GM23338 (cell line): ENCODE measurements at regions not wholly inside any gene's neighbourhood (a gene's known extent, or its start where the extent isn't known, plus 50 kb on each side); places are given as distances from the start of the nearest gene placed in this dataset.

ENCODE experiments used
- ATAC-seq: fragments of 200-7000 bp; cut with Tn5 transposase; 3 replicates; pipeline ENCODE4 v1.9.1; 2020
- DNase-seq: peaks from one replicate; pipeline ENCODE4 v3.0.0-alpha.2; 2015; ENCODE audit warnings: low spot score
- H2AFZ ChIP-seq: fragments of 200-600 bp; sonication (generic); 2 replicates; pipeline ENCODE4 v1.8.0; 2016; ENCODE audit warnings: antibody characterized with exemption, mild to moderate bottlenecking, moderate library complexity
- H3F3A ChIP-seq: fragments of 200-600 bp; sonication (generic); replicated peaks from 2 replicates; pipeline ENCODE4 v1.8.0; 2017; ENCODE audit warnings: antibody characterized with exemption, mixed run types, low read depth
- H3K27ac ChIP-seq: fragments of 200-600 bp; sonication (generic); 2 replicates; pipeline ENCODE4 v1.6.1; 2016; ENCODE audit warnings: low read depth
- H3K27me3 ChIP-seq: fragments of 200-600 bp; sonication (generic); 2 replicates; pipeline ENCODE4 v1.8.0; 2016; ENCODE audit warnings: mild to moderate bottlenecking, mixed run types, moderate library complexity; ENCODE audit not compliant: insufficient read depth
- H3K36me3 ChIP-seq: fragments of 200-600 bp; sonication (generic); 2 replicates; pipeline ENCODE4 v1.8.0; 2016; ENCODE audit warnings: mild to moderate bottlenecking; ENCODE audit not compliant: insufficient read depth
- H3K4me1 ChIP-seq: fragments of 200-600 bp; sonication (generic); 2 replicates; pipeline ENCODE4 v1.8.0; 2016; ENCODE audit warnings: mild to moderate bottlenecking, moderate library complexity; ENCODE audit not compliant: insufficient read depth
- H3K4me2 ChIP-seq: fragments of 200-600 bp; sonication (generic); 2 replicates; pipeline ENCODE4 v1.7.1; 2017; ENCODE audit warnings: mixed run types
- H3K4me3 ChIP-seq: fragments of 200-600 bp; sonication (generic); 2 replicates; pipeline ENCODE4 v1.6.1; 2016; ENCODE audit warnings: mixed run types
- H3K79me2 ChIP-seq: fragments of 200-600 bp; sonication (generic); replicated peaks from 2 replicates; pipeline ENCODE4 v1.8.0; 2017; ENCODE audit warnings: mild to moderate bottlenecking; ENCODE audit not compliant: insufficient read depth
- H3K9me2 ChIP-seq: fragments of 200-600 bp; sonication (generic); 2 replicates; pipeline ENCODE4 v1.8.0; 2017; ENCODE audit not compliant: insufficient read depth
- H4K20me1 ChIP-seq: fragments of 200-600 bp; sonication (generic); replicated peaks from 2 replicates; pipeline ENCODE4 v1.8.0; 2017; ENCODE audit warnings: mild to moderate bottlenecking; ENCODE audit not compliant: insufficient read depth
- H3K27ac Mint-ChIP-seq: 2 replicates; pipeline ENCODE4 v1.8.0; 2020; ENCODE audit warnings: inconsistent platforms, mild to moderate bottlenecking, moderate library complexity, mixed read lengths
- H3K27me3 Mint-ChIP-seq: 3 replicates; pipeline ENCODE4 v1.8.0; 2022; ENCODE audit warnings: low read depth, mild to moderate bottlenecking, moderate library complexity, mixed read lengths, inconsistent platforms; ENCODE audit not compliant: insufficient read depth, poor library complexity
- H3K36me3 Mint-ChIP-seq: 3 replicates; pipeline ENCODE4 v1.8.0; 2021; ENCODE audit warnings: low read depth, mild to moderate bottlenecking, inconsistent platforms, moderate library complexity, mixed read lengths
- H3K4me1 Mint-ChIP-seq: 3 replicates; pipeline ENCODE4 v1.8.0; 2020; ENCODE audit warnings: mild to moderate bottlenecking, inconsistent platforms, mixed read lengths
- H3K4me3 Mint-ChIP-seq: 3 replicates; pipeline ENCODE4 v1.8.0; 2021; ENCODE audit warnings: moderate library complexity, mild to moderate bottlenecking, inconsistent platforms, mixed read lengths
- H3K9me3 Mint-ChIP-seq: 3 replicates; pipeline ENCODE4 v1.8.0; 2020; ENCODE audit warnings: moderate library complexity, mild to moderate bottlenecking, inconsistent platforms, mixed read lengths
- CREB1 ChIP-seq: fragments of 250-450 bp; sonication (Bioruptor Pico); IDR thresholded peaks from 2 replicates; pipeline ENCODE4 v1.5.0; 2020; ENCODE audit warnings: low read depth, mild to moderate bottlenecking, moderate library complexity
- EZH2 ChIP-seq: fragments of 200-600 bp; sonication (generic); IDR thresholded peaks from one replicate; pipeline ENCODE4 v1.8.0; 2017; ENCODE audit warnings: antibody characterized with exemption, mild to moderate bottlenecking, low read depth; ENCODE audit not compliant: unreplicated experiment
- EZH2phosphoT487 ChIP-seq: fragments of 200-600 bp; sonication (generic); IDR thresholded peaks from one replicate; pipeline ENCODE4 v1.8.1; 2018; ENCODE audit warnings: antibody characterized with exemption; ENCODE audit not compliant: unreplicated experiment
- JUNB ChIP-seq: IDR thresholded peaks from one replicate; pipeline ENCODE4 v1.6.1; 2016; ENCODE audit warnings: antibody characterized with exemption; ENCODE audit not compliant: unreplicated experiment
- NANOG ChIP-seq: IDR thresholded peaks from 2 replicates; pipeline ENCODE4 v1.6.1; 2016; ENCODE audit warnings: antibody characterized with exemption, borderline replicate concordance
- ZNF331 ChIP-seq: fragments of 250-450 bp; sonication (Bioruptor Pico); IDR thresholded peaks from 2 replicates; pipeline ENCODE4 v1.5.0; 2020; ENCODE audit warnings: low read depth, mild to moderate bottlenecking, moderate library complexity
- TF ChIP-seq, protein P1 (sequence below): fragments of 250-450 bp; sonication (Bioruptor Pico); IDR thresholded peaks from 2 replicates; pipeline ENCODE4 v1.5.0; 2020; ENCODE audit warnings: mild to moderate bottlenecking, moderate library complexity
- TF ChIP-seq, protein P2 (sequence below): IDR thresholded peaks from 2 replicates; pipeline ENCODE4 v1.6.1; 2016; ENCODE audit warnings: antibody characterized with exemption
- TF ChIP-seq, protein P3 (sequence below): IDR thresholded peaks from one replicate; pipeline ENCODE4 v1.6.1; 2018; ENCODE audit warnings: antibody characterized with exemption; ENCODE audit not compliant: unreplicated experiment

DNA sequence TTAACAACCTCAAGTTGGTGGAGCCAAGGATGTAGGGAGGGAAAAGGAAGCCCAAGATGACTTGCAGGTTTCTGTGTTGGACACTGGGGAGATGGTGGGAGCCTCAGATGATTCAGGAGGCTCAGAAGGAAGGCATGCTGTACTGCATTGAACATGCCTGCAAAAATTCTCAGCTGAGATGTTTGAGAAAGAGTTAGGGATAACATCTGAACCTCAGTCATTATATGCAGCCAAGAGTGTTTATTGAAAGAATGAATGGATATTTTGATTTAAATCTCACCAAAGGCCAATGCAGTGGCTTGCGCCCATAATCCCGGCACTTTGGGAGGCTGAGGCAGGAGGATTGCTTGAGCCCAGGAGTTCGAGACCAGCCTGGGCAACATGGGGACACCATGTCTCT is 243.0 kb downstream of the MYCN start (continued):
- TF ChIP-seq, protein P1, sequence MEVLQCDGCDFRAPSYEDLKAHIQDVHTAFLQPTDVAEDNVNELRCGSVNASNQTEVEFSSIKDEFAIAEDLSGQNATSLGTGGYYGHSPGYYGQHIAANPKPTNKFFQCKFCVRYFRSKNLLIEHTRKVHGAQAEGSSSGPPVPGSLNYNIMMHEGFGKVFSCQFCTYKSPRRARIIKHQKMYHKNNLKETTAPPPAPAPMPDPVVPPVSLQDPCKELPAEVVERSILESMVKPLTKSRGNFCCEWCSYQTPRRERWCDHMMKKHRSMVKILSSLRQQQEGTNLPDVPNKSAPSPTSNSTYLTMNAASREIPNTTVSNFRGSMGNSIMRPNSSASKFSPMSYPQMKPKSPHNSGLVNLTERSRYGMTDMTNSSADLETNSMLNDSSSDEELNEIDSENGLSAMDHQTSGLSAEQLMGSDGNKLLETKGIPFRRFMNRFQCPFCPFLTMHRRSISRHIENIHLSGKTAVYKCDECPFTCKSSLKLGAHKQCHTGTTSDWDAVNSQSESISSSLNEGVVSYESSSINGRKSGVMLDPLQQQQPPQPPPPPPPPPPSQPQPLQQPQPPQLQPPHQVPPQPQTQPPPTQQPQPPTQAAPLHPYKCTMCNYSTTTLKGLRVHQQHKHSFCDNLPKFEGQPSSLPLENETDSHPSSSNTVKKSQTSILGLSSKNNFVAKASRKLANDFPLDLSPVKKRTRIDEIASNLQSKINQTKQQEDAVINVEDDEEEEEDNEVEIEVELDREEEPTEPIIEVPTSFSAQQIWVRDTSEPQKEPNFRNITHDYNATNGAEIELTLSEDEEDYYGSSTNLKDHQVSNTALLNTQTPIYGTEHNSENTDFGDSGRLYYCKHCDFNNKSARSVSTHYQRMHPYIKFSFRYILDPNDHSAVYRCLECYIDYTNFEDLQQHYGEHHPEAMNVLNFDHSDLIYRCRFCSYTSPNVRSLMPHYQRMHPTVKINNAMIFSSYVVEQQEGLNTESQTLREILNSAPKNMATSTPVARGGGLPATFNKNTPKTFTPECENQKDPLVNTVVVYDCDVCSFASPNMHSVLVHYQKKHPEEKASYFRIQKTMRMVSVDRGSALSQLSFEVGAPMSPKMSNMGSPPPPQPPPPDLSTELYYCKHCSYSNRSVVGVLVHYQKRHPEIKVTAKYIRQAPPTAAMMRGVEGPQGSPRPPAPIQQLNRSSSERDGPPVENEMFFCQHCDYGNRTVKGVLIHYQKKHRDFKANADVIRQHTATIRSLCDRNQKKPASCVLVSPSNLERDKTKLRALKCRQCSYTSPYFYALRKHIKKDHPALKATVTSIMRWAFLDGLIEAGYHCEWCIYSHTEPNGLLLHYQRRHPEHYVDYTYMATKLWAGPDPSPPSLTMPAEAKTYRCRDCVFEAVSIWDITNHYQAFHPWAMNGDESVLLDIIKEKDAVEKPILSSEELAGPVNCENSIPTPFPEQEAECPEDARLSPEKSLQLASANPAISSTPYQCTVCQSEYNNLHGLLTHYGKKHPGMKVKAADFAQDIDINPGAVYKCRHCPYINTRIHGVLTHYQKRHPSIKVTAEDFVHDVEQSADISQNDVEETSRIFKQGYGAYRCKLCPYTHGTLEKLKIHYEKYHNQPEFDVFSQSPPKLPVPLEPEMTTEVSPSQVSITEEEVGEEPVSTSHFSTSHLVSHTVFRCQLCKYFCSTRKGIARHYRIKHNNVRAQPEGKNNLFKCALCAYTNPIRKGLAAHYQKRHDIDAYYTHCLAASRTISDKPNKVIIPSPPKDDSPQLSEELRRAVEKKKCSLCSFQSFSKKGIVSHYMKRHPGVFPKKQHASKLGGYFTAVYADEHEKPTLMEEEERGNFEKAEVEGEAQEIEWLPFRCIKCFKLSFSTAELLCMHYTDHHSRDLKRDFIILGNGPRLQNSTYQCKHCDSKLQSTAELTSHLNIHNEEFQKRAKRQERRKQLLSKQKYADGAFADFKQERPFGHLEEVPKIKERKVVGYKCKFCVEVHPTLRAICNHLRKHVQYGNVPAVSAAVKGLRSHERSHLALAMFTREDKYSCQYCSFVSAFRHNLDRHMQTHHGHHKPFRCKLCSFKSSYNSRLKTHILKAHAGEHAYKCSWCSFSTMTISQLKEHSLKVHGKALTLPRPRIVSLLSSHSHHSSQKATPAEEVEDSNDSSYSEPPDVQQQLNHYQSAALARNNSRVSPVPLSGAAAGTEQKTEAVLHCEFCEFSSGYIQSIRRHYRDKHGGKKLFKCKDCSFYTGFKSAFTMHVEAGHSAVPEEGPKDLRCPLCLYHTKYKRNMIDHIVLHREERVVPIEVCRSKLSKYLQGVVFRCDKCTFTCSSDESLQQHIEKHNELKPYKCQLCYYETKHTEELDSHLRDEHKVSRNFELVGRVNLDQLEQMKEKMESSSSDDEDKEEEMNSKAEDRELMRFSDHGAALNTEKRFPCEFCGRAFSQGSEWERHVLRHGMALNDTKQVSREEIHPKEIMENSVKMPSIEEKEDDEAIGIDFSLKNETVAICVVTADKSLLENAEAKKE (CRISPR knock-in tag), result no peak
- TF ChIP-seq EZH2, result no peak
- no peak for TF ChIP-seq JUNB
- TF ChIP-seq ZNF331, result no peak
- no peak for TF ChIP-seq NANOG
- TF ChIP-seq, protein P2, sequence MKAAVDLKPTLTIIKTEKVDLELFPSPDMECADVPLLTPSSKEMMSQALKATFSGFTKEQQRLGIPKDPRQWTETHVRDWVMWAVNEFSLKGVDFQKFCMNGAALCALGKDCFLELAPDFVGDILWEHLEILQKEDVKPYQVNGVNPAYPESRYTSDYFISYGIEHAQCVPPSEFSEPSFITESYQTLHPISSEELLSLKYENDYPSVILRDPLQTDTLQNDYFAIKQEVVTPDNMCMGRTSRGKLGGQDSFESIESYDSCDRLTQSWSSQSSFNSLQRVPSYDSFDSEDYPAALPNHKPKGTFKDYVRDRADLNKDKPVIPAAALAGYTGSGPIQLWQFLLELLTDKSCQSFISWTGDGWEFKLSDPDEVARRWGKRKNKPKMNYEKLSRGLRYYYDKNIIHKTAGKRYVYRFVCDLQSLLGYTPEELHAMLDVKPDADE, result no peak
- no peak for TF ChIP-seq CREB1 (CRISPR knock-in tag)
- TF ChIP-seq EZH2phosphoT487, result no peak

DNA sequence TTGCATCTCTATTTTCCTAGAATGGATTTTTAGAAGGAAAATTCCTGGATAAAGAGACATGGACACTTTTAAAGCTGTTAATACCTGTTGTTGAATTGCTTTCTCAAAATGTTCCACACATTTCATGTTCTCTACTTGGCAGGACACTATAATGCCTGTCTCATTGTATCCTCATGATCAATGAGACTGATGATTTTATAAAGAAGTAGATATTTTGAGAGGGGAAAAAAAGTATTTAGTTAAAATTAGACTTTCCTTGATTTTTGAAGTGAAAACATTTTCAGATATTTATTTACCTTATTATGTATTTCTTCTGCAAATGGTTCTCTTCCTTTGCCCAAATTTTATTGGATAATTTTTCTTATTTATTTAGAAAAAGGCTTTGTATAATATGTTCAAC is 242.5 kb downstream of the MYCN start:
- Histone ChIP-seq H2AFZ (no peak overlapping the region), H3K79me2 (no peaks in the 10 kb centered on the region), H3K9me2 (0 out of 2 replicates have a peak, but pooled peaks cover 6% of the 10 kb centered on the region), H3F3A (no peaks in the 10 kb centered on the region), H3K4me2 (no peak overlapping the region), H3K4me1 (peaks cover 10% of the 10 kb centered on the region), H3K4me3 (no peak overlapping the region), H3K27ac (no peak overlapping the region), H3K36me3 (no peaks in the 10 kb centered on the region), H4K20me1 (no peaks in the 10 kb centered on the region), H3K27me3 (no peaks in the 10 kb centered on the region)
- DNase-seq, result no peak
- no peak overlapping the region for H3K4me3 Mint-ChIP-seq
- peaks cover 29% of the 10 kb centered on the region for H3K4me1 Mint-ChIP-seq
- no peak for ATAC-seq
- H3K36me3 Mint-ChIP-seq, result no peaks in the 10 kb centered on the region; the same call in 2 of the 3 replicates
- H3K9me3 Mint-ChIP-seq, result no peaks in the 10 kb centered on the region
- no peak overlapping the region for H3K27ac Mint-ChIP-seq
- H3K27me3 Mint-ChIP-seq, result peaks cover 6% of the 10 kb centered on the region
- TF ChIP-seq, protein P3, sequence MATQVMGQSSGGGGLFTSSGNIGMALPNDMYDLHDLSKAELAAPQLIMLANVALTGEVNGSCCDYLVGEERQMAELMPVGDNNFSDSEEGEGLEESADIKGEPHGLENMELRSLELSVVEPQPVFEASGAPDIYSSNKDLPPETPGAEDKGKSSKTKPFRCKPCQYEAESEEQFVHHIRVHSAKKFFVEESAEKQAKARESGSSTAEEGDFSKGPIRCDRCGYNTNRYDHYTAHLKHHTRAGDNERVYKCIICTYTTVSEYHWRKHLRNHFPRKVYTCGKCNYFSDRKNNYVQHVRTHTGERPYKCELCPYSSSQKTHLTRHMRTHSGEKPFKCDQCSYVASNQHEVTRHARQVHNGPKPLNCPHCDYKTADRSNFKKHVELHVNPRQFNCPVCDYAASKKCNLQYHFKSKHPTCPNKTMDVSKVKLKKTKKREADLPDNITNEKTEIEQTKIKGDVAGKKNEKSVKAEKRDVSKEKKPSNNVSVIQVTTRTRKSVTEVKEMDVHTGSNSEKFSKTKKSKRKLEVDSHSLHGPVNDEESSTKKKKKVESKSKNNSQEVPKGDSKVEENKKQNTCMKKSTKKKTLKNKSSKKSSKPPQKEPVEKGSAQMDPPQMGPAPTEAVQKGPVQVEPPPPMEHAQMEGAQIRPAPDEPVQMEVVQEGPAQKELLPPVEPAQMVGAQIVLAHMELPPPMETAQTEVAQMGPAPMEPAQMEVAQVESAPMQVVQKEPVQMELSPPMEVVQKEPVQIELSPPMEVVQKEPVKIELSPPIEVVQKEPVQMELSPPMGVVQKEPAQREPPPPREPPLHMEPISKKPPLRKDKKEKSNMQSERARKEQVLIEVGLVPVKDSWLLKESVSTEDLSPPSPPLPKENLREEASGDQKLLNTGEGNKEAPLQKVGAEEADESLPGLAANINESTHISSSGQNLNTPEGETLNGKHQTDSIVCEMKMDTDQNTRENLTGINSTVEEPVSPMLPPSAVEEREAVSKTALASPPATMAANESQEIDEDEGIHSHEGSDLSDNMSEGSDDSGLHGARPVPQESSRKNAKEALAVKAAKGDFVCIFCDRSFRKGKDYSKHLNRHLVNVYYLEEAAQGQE, result no peak
- TF ChIP-seq, protein P2, result no peak
